ENCODE measurements at regions not wholly inside any gene's neighbourhood (a gene's known extent, or its start where the extent isn't known, plus 50 kb on each side); places are given as distances from the start of the nearest gene placed in this dataset.

DNA sequence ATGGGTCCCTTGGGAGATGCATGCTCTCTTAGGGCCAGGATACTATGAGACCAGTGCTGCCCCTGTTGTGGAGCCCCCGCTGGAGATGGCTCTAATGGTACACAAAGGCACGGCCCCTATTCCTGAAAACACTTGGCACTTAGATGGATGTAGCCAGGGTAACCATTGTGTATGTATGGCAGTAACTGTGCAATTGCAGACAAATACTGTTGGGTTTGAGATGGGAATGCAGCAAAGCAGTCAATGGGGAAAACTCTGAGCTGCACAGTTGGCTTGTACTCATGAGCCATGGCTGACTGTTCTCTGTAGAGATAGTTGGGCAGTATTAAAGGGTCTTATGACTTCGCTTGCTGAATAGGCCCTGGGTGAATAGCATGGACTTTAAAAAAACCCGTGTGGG lies 67.9 kb upstream of the NPAP1 start:
- DNase-seq (no peak), ATAC-seq (no peak)
- Histone ChIP-seq H3K9me3 (no peaks in the 10 kb centered on the region), H3K36me3 (no peaks in the 10 kb centered on the region), H3K4me3 (no peak overlapping the region), H3K27ac (no peak overlapping the region), H3K27me3 (no peaks in the 10 kb centered on the region), H3K4me1 (no peaks in the 10 kb centered on the region)
- WGBS (ENCODE audit: insufficient coverage, low coverage, low lambda C conversion rate, missing lambda C conversion rate): 35% methylated on average over 2 of the region's 4 CpGs
- TF ChIP-seq POLR2A (IDR thresholded peaks at IDR 0.05) (no peak), CTCF (IDR thresholded peaks at IDR 0.05) (no peak)
- intact Hi-C loops (cut with DNase I): no loop called here

GRCh38 chr15:24617646-24618045 lies 57.9 kb upstream of the NPAP1 start:
- Histone ChIP-seq H3K27me3 (no peaks in the 10 kb centered on the region), H3K27ac (no peak overlapping the region), H3K9me3 (no peaks in the 10 kb centered on the region), H3K4me3 (no peak overlapping the region), H3K4me1 (no peaks in the 10 kb centered on the region), H3K36me3 (no peaks in the 10 kb centered on the region)
- intact Hi-C loops (cut with DNase I): no loop called here
- DNase-seq (no peak), ATAC-seq (no peak)
- WGBS (ENCODE audit: insufficient coverage, low coverage, low lambda C conversion rate, missing lambda C conversion rate): 0% methylated on average over 1 of the region's 1 CpG
- no peak for TF ChIP-seq CTCF (IDR thresholded peaks at IDR 0.05)
- TF ChIP-seq POLR2A (IDR thresholded peaks at IDR 0.05): no peak

DNA sequence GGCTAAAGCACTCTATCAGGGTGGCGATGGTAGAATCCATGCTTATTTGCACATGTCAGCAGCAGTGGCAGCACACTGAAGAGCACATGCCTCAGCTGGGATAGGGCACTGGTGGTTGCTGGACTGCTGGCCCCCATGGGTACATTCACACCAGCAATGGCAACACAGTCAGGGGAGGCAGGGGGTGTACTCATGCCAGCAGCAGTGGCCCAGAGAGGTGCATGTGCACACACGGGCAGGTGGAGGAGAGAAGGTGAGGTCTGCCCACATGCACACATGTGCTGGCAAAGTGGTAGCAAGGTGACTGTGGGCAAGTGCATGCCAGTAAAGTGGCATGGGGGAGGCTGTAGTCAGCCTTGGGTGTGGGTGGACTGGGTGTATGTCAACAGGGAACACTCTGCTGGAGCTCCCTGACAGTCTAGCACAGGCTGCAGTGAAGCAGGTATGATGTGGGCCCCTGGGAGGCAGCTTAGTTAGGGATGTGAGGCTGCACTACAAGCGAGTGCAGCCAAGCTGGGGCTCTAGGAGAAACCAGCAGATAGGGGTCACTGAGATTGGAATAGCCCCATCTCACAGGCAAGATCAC lies 53.9 kb upstream of the NPAP1 start:
- 45% methylated on average over 2 of the region's 3 CpGs for WGBS (ENCODE audit: insufficient coverage, low coverage, low lambda C conversion rate, missing lambda C conversion rate)

More for the DNA sequence above, 53.9 kb upstream of the NPAP1 start:
- Histone ChIP-seq H3K4me1 (no peaks in the 10 kb centered on the region), H3K9me3 (no peaks in the 10 kb centered on the region), H3K27ac (no peak overlapping the region), H3K4me3 (no peak overlapping the region), H3K36me3 (no peaks in the 10 kb centered on the region), H3K27me3 (no peaks in the 10 kb centered on the region)
- DNase-seq (no peak), ATAC-seq (peak in 1 of 4 donors; percentile 40)
- TF ChIP-seq POLR2A (IDR thresholded peaks at IDR 0.05) (no peak), CTCF (IDR thresholded peaks at IDR 0.05) (no peak)
- intact Hi-C loops (cut with DNase I): no loop called here

Small RNAs in the stretch of these regions (small RNA-seq; reads per million reads assigned to genes)
- gene RNU6-741P: 0 reads per million in 2 experiments

Measured in right lobe of liver (tissue), 6 donors.